IPS DF 6.9 (cell line): ENCODE measurements at regions not wholly inside any gene's neighbourhood (a gene's known extent, or its start where the extent isn't known, plus 50 kb on each side); places are given as distances from the start of the nearest gene placed in this dataset.
"Not testable (repeated sequence)": the region's sequence is repeated elsewhere in the genome, so short reads cannot be mapped to it uniquely, and the experiment has no call there.

Experiments
- DNase-seq: peaks from one replicate; pipeline ENCODE4 v3.0.0-alpha.2; 2013; ENCODE audit warnings: low read depth, low spot score
- H3K27ac ChIP-seq: one replicate; pipeline ENCODE4 v1.5.1; 2013; ENCODE audit warnings: low read length, control low read depth
- H3K27me3 ChIP-seq: 2 replicates; pipeline ENCODE4 v1.6.1; 2013; ENCODE audit warnings: mild to moderate bottlenecking, low read length; ENCODE audit not compliant: control insufficient read depth, insufficient read depth
- H3K36me3 ChIP-seq: 2 replicates; pipeline ENCODE4 v1.6.1; 2013; ENCODE audit warnings: low read length; ENCODE audit not compliant: control insufficient read depth, insufficient read depth
- H3K4me1 ChIP-seq: 2 replicates; pipeline ENCODE4 v1.6.1; 2013; ENCODE audit warnings: low read length; ENCODE audit not compliant: control insufficient read depth, insufficient read depth
- H3K4me3 ChIP-seq: 2 replicates; pipeline ENCODE4 v1.5.1; 2013; ENCODE audit warnings: mild to moderate bottlenecking, low read length
- H3K9me3 ChIP-seq: 2 replicates; pipeline ENCODE4 v1.6.1; 2013; ENCODE audit warnings: low read length, inconsistent platforms; ENCODE audit not compliant: control insufficient read depth, insufficient read depth
- WGBS: extraction: QIAGEN DNeasy Blood & Tissue Kit; methylation state at CpG from one replicate; pipeline ENCODE4 v1.1.7; 2013; ENCODE audit warnings: mixed read lengths, missing lambda C conversion rate; ENCODE audit not compliant: insufficient read length, insufficient coverage; 5-methylcytosine and 5-hydroxymethylcytosine counted together

GRCh38 chr9:62808081-62808480 lies 1618.2 kb downstream of the SPATA31A7 start:
- WGBS, result no CpG with 5 or more reads among the region's 3 CpGs
- not testable (repeated sequence) for H3K27ac ChIP-seq, H3K4me3 ChIP-seq, H3K36me3 ChIP-seq, H3K4me1 ChIP-seq, DNase-seq, H3K9me3 ChIP-seq
- H3K27me3 ChIP-seq, result peaks cover 17% of the 10 kb centered on the region; the same call in 1 of the 2 replicates

DNA sequence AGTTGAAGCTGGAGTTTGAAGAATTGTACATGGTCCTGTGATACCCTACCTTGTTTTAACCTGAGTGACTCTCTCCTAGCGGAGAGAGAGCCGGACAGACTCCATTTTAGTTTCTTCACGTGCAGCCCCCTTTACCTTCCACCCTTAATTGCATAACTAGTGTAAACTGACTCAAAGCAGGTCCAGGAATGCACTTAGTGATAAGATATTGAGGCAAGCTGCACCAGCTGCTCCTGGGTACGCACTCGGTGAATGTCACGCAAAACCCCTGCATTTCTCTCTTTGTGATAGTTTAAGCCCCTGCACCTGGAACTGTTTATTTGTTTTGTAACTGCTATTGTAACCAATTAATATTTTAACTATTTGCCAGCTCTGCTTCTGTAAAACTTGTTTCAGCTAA lies 1620.5 kb downstream of the SPATA31A7 start:
- not testable (repeated sequence) for H3K9me3 ChIP-seq, H3K4me1 ChIP-seq, DNase-seq, H3K36me3 ChIP-seq, H3K4me3 ChIP-seq, H3K27ac ChIP-seq
- no CpG with 5 or more reads among the region's 6 CpGs for WGBS
- peaks cover 13% of the 10 kb centered on the region; the same call in 1 of the 2 replicates for H3K27me3 ChIP-seq

DNA sequence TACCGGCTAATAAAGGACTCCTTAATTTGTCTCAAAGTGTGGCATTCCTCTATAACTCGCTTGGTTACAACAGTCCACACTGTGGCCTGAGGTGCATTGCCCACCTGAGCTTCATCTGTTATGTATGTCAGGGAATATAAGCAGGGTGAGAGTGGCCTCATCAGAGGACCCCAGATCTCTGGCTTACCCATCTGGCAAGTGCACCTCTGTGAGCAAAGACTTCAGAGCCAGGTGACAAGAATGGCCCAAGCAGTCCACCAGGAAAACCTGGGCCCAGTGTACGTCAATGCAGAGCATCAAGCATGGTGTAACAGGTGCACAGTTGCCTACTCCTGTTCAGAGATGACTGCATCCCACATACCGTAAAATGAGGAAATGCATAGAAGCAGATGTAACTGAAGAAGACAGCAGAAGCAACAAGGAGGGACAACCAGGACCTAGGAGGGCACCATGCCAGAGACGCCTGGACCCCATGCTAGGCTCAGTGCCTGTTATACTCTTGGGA lies 1621.0 kb downstream of the SPATA31A7 start:
- H3K27ac ChIP-seq, H3K4me1 ChIP-seq, H3K9me3 ChIP-seq, H3K4me3 ChIP-seq, H3K36me3 ChIP-seq, DNase-seq: not testable (repeated sequence)
- no CpG with 5 or more reads among the region's 5 CpGs for WGBS
- H3K27me3 ChIP-seq, result peaks cover 14% of the 10 kb centered on the region; the same call in 1 of the 2 replicates

DNA sequence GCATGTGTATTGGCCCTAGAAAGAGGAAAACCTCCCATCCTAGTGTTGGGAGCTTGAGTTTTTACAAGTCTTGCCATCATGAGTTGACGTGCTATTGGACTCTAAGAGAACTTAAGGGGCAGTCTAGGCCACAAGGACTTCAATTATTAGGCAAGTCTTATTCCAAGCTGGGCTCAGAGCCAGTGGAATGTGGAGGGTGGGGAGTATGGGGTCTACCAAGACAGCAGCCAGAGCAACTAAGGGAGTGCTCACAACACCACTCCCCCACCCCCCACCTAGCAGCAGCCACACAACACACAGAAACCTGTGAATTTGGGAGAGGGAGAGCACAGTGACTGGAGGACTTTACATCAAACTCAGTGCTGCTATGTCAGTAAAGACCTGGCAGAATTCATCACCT lies 1625.6 kb downstream of the SPATA31A7 start:
- H3K27me3 ChIP-seq, result peaks cover 11% of the 10 kb centered on the region
- not testable (repeated sequence) for DNase-seq
- WGBS, result no CpG with 5 or more reads among the region's 1 CpG

DNA sequence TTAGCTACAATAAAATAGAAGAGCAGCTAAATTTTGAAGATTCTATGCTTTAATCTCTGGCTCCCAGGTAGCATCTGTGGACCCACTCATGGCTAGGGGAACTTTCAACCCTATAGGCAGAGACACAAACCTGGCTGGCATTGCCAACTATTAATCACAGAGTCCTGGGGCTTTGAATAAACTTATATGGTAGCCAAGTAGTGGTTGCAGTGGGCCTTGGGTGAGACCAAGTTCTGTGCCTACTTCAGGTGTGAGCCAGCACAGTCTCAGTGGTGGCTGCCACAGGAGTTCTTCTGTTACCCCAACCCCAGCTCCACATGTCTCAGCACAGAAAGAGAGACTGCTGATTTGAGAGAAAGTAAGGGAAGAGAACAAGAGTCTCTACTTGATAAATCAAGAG lies 1626.5 kb downstream of the SPATA31A7 start:
- H3K27ac ChIP-seq, DNase-seq, H3K9me3 ChIP-seq, H3K36me3 ChIP-seq, H3K4me3 ChIP-seq, H3K4me1 ChIP-seq, H3K27me3 ChIP-seq: not testable (repeated sequence)

More for the DNA sequence above, 1625.6 kb downstream of the SPATA31A7 start:
- H3K27ac ChIP-seq, H3K36me3 ChIP-seq, H3K4me3 ChIP-seq, H3K4me1 ChIP-seq, H3K9me3 ChIP-seq: not testable (repeated sequence)

DNA sequence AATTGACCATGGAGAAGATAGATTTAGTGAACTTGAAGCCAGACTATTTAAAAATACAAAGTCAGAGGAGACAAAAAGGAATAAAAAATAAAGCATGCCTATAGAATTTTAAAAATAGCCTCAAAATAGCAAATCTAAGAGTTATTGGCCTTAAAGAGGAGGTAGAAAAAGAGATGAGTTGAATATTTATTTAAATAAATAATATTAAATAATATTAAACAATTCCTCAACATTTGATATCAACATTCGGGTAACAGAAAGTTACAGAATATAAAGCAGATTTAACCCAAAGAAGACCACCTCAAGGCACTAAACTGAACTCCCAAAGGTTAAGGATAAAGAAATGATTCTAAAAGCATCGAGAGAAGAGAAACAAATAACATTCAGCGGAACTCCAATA lies 1627.4 kb downstream of the SPATA31A7 start:
- no CpG with 5 or more reads among the region's 3 CpGs for WGBS
- DNase-seq, H3K27ac ChIP-seq, H3K9me3 ChIP-seq, H3K4me1 ChIP-seq, H3K27me3 ChIP-seq, H3K4me3 ChIP-seq, H3K36me3 ChIP-seq: not testable (repeated sequence)

GRCh38 chr9:62822185-62822584 lies 1632.3 kb downstream of the SPATA31A7 start:
- H3K4me1 ChIP-seq, H3K4me3 ChIP-seq, DNase-seq, H3K27ac ChIP-seq, H3K9me3 ChIP-seq, H3K36me3 ChIP-seq, H3K27me3 ChIP-seq: not testable (repeated sequence)
- no CpG with 5 or more reads among the region's 3 CpGs for WGBS

- not testable (repeated sequence) for H3K4me1 ChIP-seq
- WGBS, result no CpG with 5 or more reads among the region's 2 CpGs
These were observed 1638.4 kb downstream of the SPATA31A7 start for GRCh38 chr9:62827957-62828907.

DNA sequence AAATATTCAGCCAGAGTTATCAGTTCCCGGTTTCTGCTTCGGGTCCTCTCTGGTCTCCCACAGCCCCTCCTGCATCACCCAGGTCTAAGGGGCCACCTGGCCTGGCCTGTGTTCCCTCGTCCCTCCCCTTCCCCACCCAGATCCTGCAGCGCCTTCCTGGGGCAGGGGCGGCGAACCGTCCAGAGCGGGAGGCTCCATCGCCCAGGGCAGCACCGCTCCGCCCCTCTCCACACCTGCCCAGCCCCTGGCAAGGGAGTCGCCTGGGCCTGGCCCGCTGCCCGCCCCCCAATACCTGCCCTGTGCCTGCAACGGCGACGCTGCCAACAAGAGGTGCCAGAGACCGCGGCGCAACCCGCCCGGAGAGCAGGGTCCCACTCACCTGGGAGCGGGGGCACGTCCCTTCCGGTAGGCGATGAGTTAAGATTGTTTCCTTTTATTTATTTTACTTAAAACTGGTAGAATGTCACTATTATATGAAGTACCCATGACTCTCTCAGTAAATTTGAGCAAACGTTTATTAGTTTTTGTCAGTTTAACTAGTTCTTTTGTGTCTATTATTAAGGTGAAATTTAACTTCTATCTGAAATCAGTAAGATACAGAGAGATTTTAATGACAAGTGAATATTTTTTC lies 1641.1 kb downstream of the SPATA31A7 start:
- not testable (repeated sequence) for H3K27ac ChIP-seq, DNase-seq, H3K36me3 ChIP-seq, H3K9me3 ChIP-seq, H3K4me1 ChIP-seq, H3K4me3 ChIP-seq
- peaks cover 18% of the 10 kb centered on the region; the same call in 1 of the 2 replicates for H3K27me3 ChIP-seq
- no CpG with 5 or more reads among the region's 27 CpGs for WGBS

More at GRCh38 chr9:62827957-62828907, 1638.4 kb downstream of the SPATA31A7 start:
- H3K27ac ChIP-seq, H3K36me3 ChIP-seq, H3K9me3 ChIP-seq, DNase-seq, H3K4me3 ChIP-seq: not testable (repeated sequence)
- peaks cover 15% of the 10 kb centered on the region; the same call in 1 of the 2 replicates for H3K27me3 ChIP-seq

GRCh38 chr9:62833323-62834200 lies 1643.7 kb downstream of the SPATA31A7 start:
- not testable (repeated sequence) for H3K36me3 ChIP-seq, H3K9me3 ChIP-seq, DNase-seq, H3K4me3 ChIP-seq, H3K27ac ChIP-seq, H3K4me1 ChIP-seq
- WGBS, result no CpG with 5 or more reads among the region's 33 CpGs
- H3K27me3 ChIP-seq, result peaks cover 20% of the 10 kb centered on the region
